H9 (cell line): ENCODE measurements at regions not wholly inside any gene's neighbourhood (a gene's known extent, or its start where the extent isn't known, plus 50 kb on each side); places are given as distances from the start of the nearest gene placed in this dataset.

Source experiments
- DNase-seq: peaks from one replicate; pipeline ENCODE4 v3.0.0-alpha.2; 2017
- H2AFZ ChIP-seq: one replicate; pipeline ENCODE4 v1.6.1; 2013; ENCODE audit warnings: mild to moderate bottlenecking, low read length, control low read depth, moderate library complexity
- H2AK5ac ChIP-seq: 2 replicates; pipeline ENCODE4 v1.6.1; 2013; ENCODE audit warnings: low read length, control low read depth, mixed read lengths; ENCODE audit not compliant: insufficient read length
- H2BK120ac ChIP-seq: one replicate; pipeline ENCODE4 v1.6.1; 2013; ENCODE audit warnings: low read depth, mild to moderate bottlenecking, low read length, control low read depth, inconsistent platforms; ENCODE audit not compliant: poor library complexity, severe bottlenecking
- H2BK12ac ChIP-seq: 2 replicates; pipeline ENCODE4 v1.6.1; 2013; ENCODE audit warnings: low read length, control low read depth, mixed read lengths, low read depth; ENCODE audit not compliant: insufficient read length
- H2BK15ac ChIP-seq: 2 replicates; pipeline ENCODE4 v1.6.1; 2013; ENCODE audit warnings: low read depth, low read length, control low read depth
- H2BK20ac ChIP-seq: one replicate; pipeline ENCODE4 v1.6.1; 2013; ENCODE audit warnings: low read depth, mild to moderate bottlenecking, low read length, control low read depth, inconsistent platforms; ENCODE audit not compliant: poor library complexity, severe bottlenecking
- H2BK5ac ChIP-seq: 2 replicates; pipeline ENCODE4 v1.6.1; 2013; ENCODE audit warnings: low read length, control low read depth, mixed read lengths; ENCODE audit not compliant: insufficient read length
- H3K14ac ChIP-seq: 2 replicates; pipeline ENCODE4 v1.6.1; 2013; ENCODE audit warnings: low read length, control low read depth; ENCODE audit not compliant: insufficient read depth
- H3K18ac ChIP-seq: 2 replicates; pipeline ENCODE4 v1.6.1; 2013; ENCODE audit warnings: low read depth, mild to moderate bottlenecking, mixed read lengths, low read length, control low read depth; ENCODE audit not compliant: insufficient read length
- H3K23ac ChIP-seq: 2 replicates; pipeline ENCODE4 v1.6.1; 2013; ENCODE audit warnings: low read length, control low read depth, mixed read lengths, low read depth; ENCODE audit not compliant: insufficient read length
- H3K23me2 ChIP-seq: 2 replicates; pipeline ENCODE4 v1.6.1; 2013; ENCODE audit warnings: low read depth, mild to moderate bottlenecking, mixed read lengths, low read length, control low read depth; ENCODE audit not compliant: insufficient read length, poor library complexity, severe bottlenecking
- H3K27ac ChIP-seq: 2 replicates; pipeline ENCODE4 v1.5.1; 2013; ENCODE audit warnings: low read length, control low read depth, mixed read lengths, low read depth; ENCODE audit not compliant: insufficient read length
- H3K27me3 ChIP-seq: 2 replicates; pipeline ENCODE4 v1.6.1; 2013; ENCODE audit warnings: low read length, control low read depth, inconsistent platforms; ENCODE audit not compliant: insufficient read depth
- H3K4ac ChIP-seq: 2 replicates; pipeline ENCODE4 v1.6.1; 2013; ENCODE audit warnings: low read depth, mild to moderate bottlenecking, control low read depth, inconsistent platforms, low read length, moderate library complexity
- H3K4me1 ChIP-seq: 2 replicates; pipeline ENCODE4 v1.6.1; 2013; ENCODE audit warnings: low read length, control low read depth, inconsistent platforms; ENCODE audit not compliant: insufficient read depth
- H3K4me2 ChIP-seq: 2 replicates; pipeline ENCODE4 v1.6.1; 2013; ENCODE audit warnings: low read length, control low read depth, mixed read lengths; ENCODE audit not compliant: insufficient read length, insufficient read depth
- H3K56ac ChIP-seq: 2 replicates; pipeline ENCODE4 v1.6.1; 2013; ENCODE audit warnings: low read depth, mild to moderate bottlenecking, mixed read lengths, low read length, control low read depth; ENCODE audit not compliant: insufficient read length
- H3K79me1 ChIP-seq: 2 replicates; pipeline ENCODE4 v1.6.1; 2013; ENCODE audit warnings: low read depth, mild to moderate bottlenecking, moderate library complexity, low read length, control low read depth, inconsistent platforms; ENCODE audit not compliant: insufficient read depth, poor library complexity, severe bottlenecking
- H3K79me2 ChIP-seq: 2 replicates; pipeline ENCODE4 v1.6.1; 2013; ENCODE audit warnings: low read length, control low read depth, inconsistent platforms; ENCODE audit not compliant: insufficient read depth
- H3K9ac ChIP-seq: 2 replicates; pipeline ENCODE4 v1.6.1; 2013; ENCODE audit warnings: low read length, control low read depth, mixed read lengths; ENCODE audit not compliant: insufficient read length; ENCODE audit errors: extremely low read depth
- H3K9me3 ChIP-seq: one replicate; pipeline ENCODE4 v1.6.1; 2013; ENCODE audit warnings: low read depth, low read length, inconsistent platforms; ENCODE audit not compliant: control insufficient read depth
- H3T11ph ChIP-seq: one replicate; pipeline ENCODE4 v1.6.1; 2013; ENCODE audit warnings: mild to moderate bottlenecking, low read length, control low read depth, inconsistent platforms
- H4K20me1 ChIP-seq: one replicate; pipeline ENCODE4 v1.6.1; 2013; ENCODE audit not compliant: control insufficient read depth, insufficient read length, insufficient read depth
- H4K5ac ChIP-seq: 2 replicates; pipeline ENCODE4 v1.6.1; 2013; ENCODE audit warnings: low read depth, mild to moderate bottlenecking, mixed read lengths, low read length, control low read depth; ENCODE audit not compliant: insufficient read length
- H4K8ac ChIP-seq: replicated peaks from 2 replicates; pipeline ENCODE4 v1.6.1; 2013; ENCODE audit warnings: low read length, control low read depth, mixed read lengths, low read depth; ENCODE audit not compliant: insufficient read length
- H4K91ac ChIP-seq: 2 replicates; pipeline ENCODE4 v1.6.1; 2013; ENCODE audit warnings: low read depth, mild to moderate bottlenecking, moderate library complexity, mixed read lengths, low read length, control low read depth; ENCODE audit not compliant: insufficient read length
- H3K27ac Mint-ChIP-seq, 3 experiments: 2 replicates in 2 of 3; 3 replicates in 1 of 3; pipeline ENCODE4 v1.8.0; 2020 to 2021; ENCODE audit warnings: mixed read lengths in 3 of 3, mild to moderate bottlenecking in 1 of 3, moderate library complexity in 1 of 3
- H3K27me3 Mint-ChIP-seq: 2 replicates; pipeline ENCODE4 v1.8.0; 2021; ENCODE audit warnings: low read depth, mild to moderate bottlenecking, moderate library complexity, mixed read lengths
- H3K36me3 Mint-ChIP-seq, 3 experiments: 2 replicates in 2 of 3; 3 replicates in 1 of 3; pipeline ENCODE4 v1.8.0; 2020 to 2021; ENCODE audit warnings: low read depth in 3 of 3, mixed read lengths in 3 of 3; ENCODE audit not compliant: insufficient read depth in 1 of 3
- H3K4me1 Mint-ChIP-seq, 2 experiments: 2 replicates each; pipeline ENCODE4 v1.8.0; 2020; ENCODE audit warnings: mixed read lengths in 2 of 2
- H3K4me3 Mint-ChIP-seq, 2 experiments: 2 replicates in 1 of 2; 3 replicates in 1 of 2; pipeline ENCODE4 v1.8.0; 2020 to 2021; ENCODE audit warnings: mild to moderate bottlenecking in 2 of 2, mixed read lengths in 2 of 2, moderate library complexity in 1 of 2
- H3K9me3 Mint-ChIP-seq, 2 experiments: 2 replicates in 1 of 2; 3 replicates in 1 of 2; pipeline ENCODE4 v1.8.0; 2020; ENCODE audit warnings: mild to moderate bottlenecking in 2 of 2, mixed read lengths in 2 of 2, moderate library complexity in 1 of 2
- WGBS: extraction: QIAGEN DNeasy Blood & Tissue Kit; methylation state at CpG from one replicate; pipeline ENCODE4 v1.1.7; 2013; ENCODE audit warnings: missing lambda C conversion rate, low lambda C conversion rate, mixed read lengths; ENCODE audit not compliant: insufficient read length; ENCODE audit errors: extremely low coverage; 5-methylcytosine and 5-hydroxymethylcytosine counted together
- TF ChIP-seq, protein P1 (sequence below): fragments of 200-600 bp; sonication (generic); conservative IDR thresholded peaks from 3 replicates; pipeline ENCODE4 v1.8.0; 2021; ENCODE audit warnings: antibody characterized with exemption, mild to moderate bottlenecking

DNA sequence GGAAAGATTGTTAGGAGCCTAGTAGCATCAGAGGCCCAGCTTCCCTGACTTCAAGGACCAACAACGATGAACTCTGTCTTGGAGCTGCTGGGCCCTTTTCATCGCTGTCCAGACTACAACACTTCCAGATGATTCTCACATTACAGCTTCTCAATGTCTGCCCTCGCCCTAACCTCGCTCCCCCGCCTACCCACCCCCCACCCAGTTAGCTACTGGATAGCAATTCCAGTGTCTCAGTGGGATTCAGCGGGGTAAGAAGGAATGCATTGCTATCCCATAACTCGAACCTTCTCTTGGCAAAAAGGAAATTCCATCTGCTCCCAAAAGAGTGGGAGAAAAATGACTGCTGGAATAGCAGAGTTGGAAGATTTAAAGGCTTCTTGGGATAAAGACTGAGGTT lies 65.0 kb downstream of the RPL37A start:
- Histone ChIP-seq H3K23ac (no peak overlapping the region), H3K4me2 (no peak overlapping the region)

More for the DNA sequence above, 65.0 kb downstream of the RPL37A start:
- Histone ChIP-seq H3K18ac (no peak overlapping the region), H3K79me1 (no peaks in the 10 kb centered on the region), H3K27ac (no peak overlapping the region), H3K9ac (no peak overlapping the region), H3K14ac (no peak overlapping the region), H3K4ac (no peak overlapping the region), H2BK15ac (no peak overlapping the region), H3K9me3 (no peaks in the 10 kb centered on the region), H3K79me2 (no peaks in the 10 kb centered on the region), H2BK120ac (no peak overlapping the region), H2AK5ac (no peak overlapping the region), H4K20me1 (no peaks in the 10 kb centered on the region), H3K4me1 (peaks cover 16% of the 10 kb centered on the region), H2AFZ (no peak overlapping the region), H2BK20ac (no peak overlapping the region), H4K8ac (no peak overlapping the region), H4K91ac (no peak overlapping the region), H4K5ac (no peak overlapping the region), H3K23me2 (no peaks in the 10 kb centered on the region), H2BK12ac (no peak overlapping the region), H3K56ac (no peak overlapping the region), H3K27me3 (no peaks in the 10 kb centered on the region), H3T11ph (no peak overlapping the region), H2BK5ac (no peak overlapping the region)
- Mint-ChIP-seq H3K27me3 (no peaks in the 10 kb centered on the region; the same call in 1 of the 2 replicates), H3K9me3 (peaks cover 2 to 4% of the 10 kb centered on the region in 2 experiments; a peak in 2 of 5 replicates), H3K4me3 (no peak overlapping the region), H3K4me1 (peaks cover 73% of the 10 kb centered on the region in 2 experiments), H3K27ac (no peak overlapping the region), H3K36me3 (peaks cover 0 to 12% (median 5%) of the 10 kb centered on the region in 3 experiments; a peak in 3 of 7 replicates)
- TF ChIP-seq, protein P1, sequence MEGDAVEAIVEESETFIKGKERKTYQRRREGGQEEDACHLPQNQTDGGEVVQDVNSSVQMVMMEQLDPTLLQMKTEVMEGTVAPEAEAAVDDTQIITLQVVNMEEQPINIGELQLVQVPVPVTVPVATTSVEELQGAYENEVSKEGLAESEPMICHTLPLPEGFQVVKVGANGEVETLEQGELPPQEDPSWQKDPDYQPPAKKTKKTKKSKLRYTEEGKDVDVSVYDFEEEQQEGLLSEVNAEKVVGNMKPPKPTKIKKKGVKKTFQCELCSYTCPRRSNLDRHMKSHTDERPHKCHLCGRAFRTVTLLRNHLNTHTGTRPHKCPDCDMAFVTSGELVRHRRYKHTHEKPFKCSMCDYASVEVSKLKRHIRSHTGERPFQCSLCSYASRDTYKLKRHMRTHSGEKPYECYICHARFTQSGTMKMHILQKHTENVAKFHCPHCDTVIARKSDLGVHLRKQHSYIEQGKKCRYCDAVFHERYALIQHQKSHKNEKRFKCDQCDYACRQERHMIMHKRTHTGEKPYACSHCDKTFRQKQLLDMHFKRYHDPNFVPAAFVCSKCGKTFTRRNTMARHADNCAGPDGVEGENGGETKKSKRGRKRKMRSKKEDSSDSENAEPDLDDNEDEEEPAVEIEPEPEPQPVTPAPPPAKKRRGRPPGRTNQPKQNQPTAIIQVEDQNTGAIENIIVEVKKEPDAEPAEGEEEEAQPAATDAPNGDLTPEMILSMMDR, result no peak
- no peak for DNase-seq
- no CpG with 5 or more reads among the region's 7 CpGs for WGBS
